ENCODE measurements at regions not wholly inside any gene's neighbourhood (a gene's known extent, or its start where the extent isn't known, plus 50 kb on each side); places are given as distances from the start of the nearest gene placed in this dataset.

GRCh38 chr20:22403632-22404361 is 180.6 kb downstream of the FOXA2 start:
- DNase-seq: no peak

- no peak for DNase-seq
These were observed 181.2 kb downstream of the FOXA2 start for GRCh38 chr20:22403022-22403631.

- no peak for DNase-seq
These were observed 181.8 kb downstream of the FOXA2 start for GRCh38 chr20:22402550-22402949.

DNA sequence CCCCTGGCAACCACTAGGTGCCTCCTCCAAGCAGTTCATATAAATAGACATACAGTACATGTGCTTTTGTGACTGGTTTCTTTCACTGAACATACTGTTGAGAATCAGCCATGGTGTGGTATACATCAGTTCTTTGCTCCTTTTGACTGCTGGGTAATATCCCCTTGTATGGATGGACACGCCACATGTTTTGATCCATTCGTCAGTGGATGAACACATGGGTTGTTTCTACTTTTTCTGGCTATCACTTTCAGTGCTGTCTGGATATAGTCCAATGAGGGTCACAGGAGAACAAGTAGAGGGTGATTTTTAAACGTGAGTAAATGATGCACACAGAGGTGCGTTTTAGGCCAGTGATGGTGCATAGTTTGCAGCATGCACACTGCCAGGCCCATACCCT is 183.9 kb downstream of the FOXA2 start:
- DNase-seq: no peak

DNA sequence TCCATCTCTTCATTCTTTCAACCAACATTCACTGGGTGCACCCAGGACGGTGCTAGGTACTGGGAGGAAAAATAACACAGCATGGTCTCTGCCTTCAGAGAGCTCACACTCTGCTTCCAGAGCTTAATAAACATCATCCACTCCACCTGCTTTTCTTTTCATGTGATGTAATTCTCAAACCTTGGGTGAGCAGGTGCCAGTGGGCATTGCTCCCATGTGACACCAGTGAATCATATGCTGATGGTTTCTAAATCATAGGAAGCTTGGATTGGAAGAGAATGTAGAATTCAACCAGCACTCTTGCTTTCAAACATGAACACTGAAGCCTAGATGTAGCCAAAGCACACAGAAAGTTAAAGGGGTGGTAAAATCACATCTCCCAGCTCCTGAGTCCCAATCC is 189.8 kb downstream of the FOXA2 start:
- DNase-seq: no peak

GRCh38 chr20:22390543-22390903 is 193.8 kb downstream of the FOXA2 start:
- no peak for DNase-seq

DNA sequence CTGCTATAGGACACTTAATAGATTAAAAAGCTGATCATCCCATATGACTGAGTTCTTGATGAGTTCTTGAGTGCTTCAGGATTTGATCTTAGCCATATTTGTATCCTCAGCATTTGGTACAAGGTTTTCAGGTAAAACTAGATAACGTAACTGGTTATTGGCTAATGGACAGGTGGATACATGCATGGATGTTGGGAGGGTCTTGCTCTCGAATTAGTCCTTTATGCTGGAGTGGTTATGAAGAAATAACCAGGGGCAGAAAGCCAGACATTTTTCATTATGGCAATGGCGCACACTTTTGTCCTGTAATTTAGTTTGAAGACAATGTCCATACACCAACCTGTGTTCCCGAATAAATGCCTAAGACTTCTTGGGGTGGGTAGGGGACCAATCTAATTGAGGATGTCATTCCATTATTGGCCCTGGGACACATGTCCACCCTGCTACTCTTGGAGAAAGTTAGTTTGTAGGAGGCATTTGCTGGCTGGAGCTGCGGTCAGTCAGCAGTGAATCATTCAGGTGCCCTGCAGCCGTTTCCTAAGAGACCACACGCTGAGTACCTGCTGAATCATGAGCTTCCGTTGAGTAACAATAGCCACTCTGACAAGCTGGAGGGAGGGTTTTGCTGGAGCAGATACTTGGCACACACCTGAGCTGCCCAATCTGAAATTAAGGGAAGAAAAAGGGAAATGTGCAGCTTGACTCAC is 194.4 kb downstream of the FOXA2 start:
- no peak for DNase-seq

DNA sequence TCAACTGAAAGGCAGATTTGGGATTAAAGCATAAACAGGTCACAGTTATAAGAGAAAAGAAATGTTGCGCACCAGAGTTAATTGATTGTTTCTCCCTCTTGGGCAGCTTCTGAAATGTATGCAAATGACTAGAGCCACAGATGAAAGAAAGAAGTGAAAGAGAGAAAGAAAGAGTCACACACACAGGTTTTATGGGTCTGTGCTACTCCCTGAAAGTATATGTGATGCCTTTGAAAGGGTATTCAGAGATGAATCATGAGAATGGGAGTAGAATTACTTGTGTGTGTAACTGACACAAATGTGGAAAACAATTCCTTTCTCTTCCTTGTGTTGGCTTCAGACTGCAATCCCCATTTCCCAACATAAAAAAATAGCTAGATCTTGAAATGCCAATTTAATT is 196.9 kb downstream of the FOXA2 start:
- no peak for DNase-seq

DNA sequence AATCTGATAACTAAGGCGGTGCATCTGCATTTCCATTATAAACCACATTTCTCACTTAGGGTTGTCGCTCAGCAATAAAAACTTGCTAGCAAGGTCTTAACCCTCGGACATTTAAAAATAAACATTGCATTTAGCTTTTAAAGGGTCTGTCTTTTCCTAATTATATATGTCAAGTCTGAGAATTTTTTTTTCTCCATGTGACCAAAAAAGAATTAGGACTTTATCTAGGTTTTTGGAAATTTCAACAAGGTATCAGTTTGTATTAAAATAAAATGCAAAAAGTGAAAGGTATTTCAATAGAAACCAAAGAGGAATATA is 198.1 kb downstream of the FOXA2 start:
- DNase-seq: no peak

GRCh38 chr20:22385602-22386305 is 198.6 kb downstream of the FOXA2 start:
- DNase-seq: no peak

DNA sequence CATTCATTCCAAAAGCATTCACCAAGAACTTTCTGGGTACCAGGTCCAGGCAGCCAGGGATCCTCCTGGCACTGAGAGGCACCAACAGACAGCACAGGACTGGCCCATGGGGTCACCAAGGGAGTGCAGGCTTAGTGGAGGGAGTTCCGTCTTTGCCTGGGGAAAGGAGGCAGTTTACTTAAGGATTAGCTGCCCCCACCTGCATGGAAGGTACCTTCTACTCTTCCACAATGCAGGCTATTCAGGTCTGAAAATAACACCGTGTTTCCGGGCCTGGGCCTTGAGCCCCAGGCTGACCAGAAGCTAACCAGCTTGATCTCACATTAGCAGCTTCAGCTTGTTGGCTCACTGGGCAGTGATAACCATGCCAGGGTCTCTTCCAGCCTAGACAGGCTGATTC is 199.4 kb downstream of the FOXA2 start:
- DNase-seq: no peak

DNA sequence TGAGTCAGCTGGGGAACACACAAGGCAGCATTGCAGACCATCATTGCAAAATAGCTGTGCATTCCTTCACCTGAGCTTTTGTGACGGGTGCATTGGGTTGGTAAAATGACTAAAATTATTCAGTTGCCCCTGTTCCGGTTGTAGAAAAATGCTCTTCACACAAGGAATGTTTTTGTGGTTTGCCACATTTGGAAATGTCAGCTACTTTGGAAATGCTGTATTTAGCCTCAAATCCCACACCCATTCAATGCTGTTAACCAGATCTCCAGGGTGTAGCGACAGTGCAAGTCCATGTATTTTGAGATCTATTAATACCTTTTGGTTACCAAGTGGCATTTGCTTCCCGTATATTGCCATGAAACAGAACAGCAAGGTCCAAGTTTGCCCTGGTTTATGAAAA is 201.2 kb downstream of the FOXA2 start:
- no peak for DNase-seq

- DNase-seq: no peak
These were observed 201.6 kb downstream of the FOXA2 start for GRCh38 chr20:22382742-22383141.

- no peak for DNase-seq
These were observed 202.5 kb downstream of the FOXA2 start for GRCh38 chr20:22381812-22382416.

GRCh38 chr20:22379472-22379871 is 204.9 kb downstream of the FOXA2 start:
- DNase-seq: no peak

DNA sequence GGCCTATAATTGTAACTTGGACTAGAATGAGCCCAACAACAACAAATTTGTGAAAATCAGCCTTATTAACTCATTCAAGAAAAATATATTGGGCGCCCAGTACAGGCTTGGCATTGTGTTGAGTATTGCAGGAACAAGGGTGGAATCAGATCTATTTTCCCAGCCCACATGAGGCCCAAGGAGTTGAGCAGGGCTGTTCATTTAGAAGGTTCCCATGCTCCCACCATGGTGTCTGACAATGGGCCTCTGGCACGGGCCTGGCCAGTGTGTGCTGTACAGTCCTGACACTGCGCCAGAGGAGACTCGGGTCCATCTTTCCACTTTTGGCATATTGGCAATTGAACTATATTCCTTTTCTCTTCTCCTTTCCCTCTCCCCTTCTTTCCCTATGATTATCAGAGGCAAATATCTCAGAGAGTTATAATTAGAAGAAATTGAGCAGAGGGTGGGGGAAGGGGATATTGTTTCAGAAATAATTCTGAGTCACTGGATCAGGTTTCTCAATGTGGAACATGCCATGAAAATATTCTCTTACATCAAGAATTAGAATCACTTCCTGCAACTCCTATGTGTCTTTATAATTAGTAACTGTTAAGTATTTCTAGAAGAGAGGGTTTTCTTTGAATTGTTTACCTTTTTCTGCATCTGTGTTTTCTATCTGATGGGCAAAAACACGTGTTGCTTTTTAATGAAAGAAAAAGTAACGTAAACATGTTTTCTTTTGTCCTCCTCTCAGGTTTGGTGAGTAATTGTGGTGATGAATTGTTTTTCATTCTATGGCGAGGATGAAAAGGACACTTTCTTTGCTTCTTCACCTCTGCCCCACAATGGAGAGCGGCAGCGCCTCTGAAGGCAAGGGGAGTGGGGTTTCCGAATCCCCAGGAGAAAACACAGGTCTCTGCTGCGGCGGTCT is 209.4 kb downstream of the FOXA2 start:
- DNase-seq: no peak

DNA sequence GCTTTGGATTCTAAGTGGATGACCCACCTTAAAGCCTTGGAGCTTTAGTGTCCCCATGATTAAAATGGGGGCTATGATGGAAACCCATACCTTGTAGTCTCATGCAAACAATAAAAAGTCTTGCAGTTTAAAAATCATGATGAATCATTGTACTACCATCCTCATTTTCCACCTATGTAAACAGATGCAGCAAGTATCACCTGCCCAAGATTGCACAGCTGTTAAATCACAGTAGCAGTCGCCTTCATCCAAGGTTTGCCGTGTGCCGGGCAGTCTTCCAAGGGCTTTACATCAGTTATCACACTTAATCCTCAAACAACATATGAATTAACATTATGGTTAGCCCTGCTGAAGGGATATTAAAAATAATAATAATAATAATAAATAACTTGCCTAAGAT is 210.3 kb downstream of the FOXA2 start:
- DNase-seq: no peak

DNA sequence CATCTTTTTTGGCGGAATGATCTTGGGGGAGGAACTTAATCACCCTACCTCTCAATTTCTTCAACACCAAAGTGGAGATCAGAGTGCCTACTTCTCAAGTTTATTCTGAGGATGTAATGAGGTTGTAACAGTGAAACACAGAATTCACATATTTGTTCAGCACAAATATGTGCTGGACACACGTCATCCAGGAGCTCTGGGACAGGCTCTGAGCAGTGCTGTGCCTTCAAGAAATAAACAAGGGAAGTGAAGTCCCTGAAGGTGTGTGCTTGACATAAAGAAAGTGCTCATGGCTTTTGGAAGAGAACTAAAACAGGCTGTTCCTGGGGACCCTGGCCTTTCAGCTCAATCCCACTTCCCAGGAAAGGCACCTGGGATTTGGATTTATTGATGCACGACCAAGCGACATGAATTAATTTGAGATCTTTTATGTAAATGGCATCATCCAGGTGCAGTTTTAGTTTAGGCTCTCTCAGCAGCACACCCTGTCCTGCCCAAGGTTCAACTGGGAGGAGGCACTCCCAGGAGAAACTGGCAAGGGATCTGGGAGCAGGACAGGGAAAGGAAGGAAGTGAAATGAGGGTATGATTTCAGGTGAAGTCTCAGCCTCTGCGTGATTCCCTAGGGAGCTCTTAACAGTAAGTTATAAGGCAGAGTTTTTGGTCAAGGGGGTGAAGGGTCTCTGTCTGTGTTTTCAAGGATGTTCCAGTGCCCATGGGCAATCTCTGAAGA is 211.0 kb downstream of the FOXA2 start:
- no peak for DNase-seq

- no peak for DNase-seq
These were observed 212.5 kb downstream of the FOXA2 start for GRCh38 chr20:22371843-22372242.

GRCh38 chr20:22370137-22370536 is 214.2 kb downstream of the FOXA2 start:
- no peak for DNase-seq

DNA sequence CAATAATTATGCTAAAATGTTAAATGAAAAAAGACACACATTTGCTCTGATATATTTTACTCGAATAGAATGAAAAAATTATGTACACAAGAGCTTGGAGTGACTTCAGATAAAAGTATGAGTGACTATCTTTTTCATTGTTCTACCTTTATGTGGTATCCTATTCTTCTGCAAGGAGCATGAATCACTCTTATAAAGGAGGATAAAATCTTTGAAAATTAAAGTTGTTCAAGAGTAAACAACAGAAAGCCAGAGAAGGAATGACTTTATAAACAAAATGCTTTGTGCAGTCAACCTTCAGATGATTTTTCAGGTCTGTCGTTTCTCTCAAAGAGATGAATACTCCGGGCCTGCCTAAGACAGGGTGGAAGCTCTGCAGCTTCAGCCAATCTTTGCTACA is 215.3 kb downstream of the FOXA2 start:
- DNase-seq: no peak

Data from dermis blood vessel endothelial cell (primary cell).